Chondrocyte (in vitro differentiated cells): ENCODE measurements at regions not wholly inside any gene's neighbourhood (a gene's known extent, or its start where the extent isn't known, plus 50 kb on each side); places are given as distances from the start of the nearest gene placed in this dataset.

Experiments
- DNase-seq: peaks from one replicate; pipeline ENCODE4 v3.0.0; 2021; ENCODE audit warnings: mixed read lengths, low spot score
- H3K27ac Mint-ChIP-seq: one replicate; pipeline ENCODE4 v1.8.0; 2021; ENCODE audit warnings: mild to moderate bottlenecking, moderate library complexity, mixed read lengths; ENCODE audit not compliant: unreplicated experiment
- H3K27me3 Mint-ChIP-seq: 2 replicates; pipeline ENCODE4 v1.8.0; 2021; ENCODE audit warnings: low read depth, mixed read lengths
- H3K36me3 Mint-ChIP-seq: 2 replicates; pipeline ENCODE4 v1.8.0; 2021; ENCODE audit warnings: low read depth, mixed read lengths
- H3K4me1 Mint-ChIP-seq: 2 replicates; pipeline ENCODE4 v1.8.0; 2021; ENCODE audit warnings: low read depth, mild to moderate bottlenecking, mixed read lengths
- H3K4me3 Mint-ChIP-seq: one replicate; pipeline ENCODE4 v1.8.0; 2021; ENCODE audit warnings: mild to moderate bottlenecking, moderate library complexity, mixed read lengths; ENCODE audit not compliant: unreplicated experiment
- H3K9me3 Mint-ChIP-seq: 2 replicates; pipeline ENCODE4 v1.8.0; 2021; ENCODE audit warnings: low read depth, mixed read lengths
- CTCF ChIP-seq: fragments of 200-600 bp; sonication (generic); IDR thresholded peaks from 2 replicates; pipeline ENCODE4 v1.5.0; 2021; ENCODE audit warnings: antibody characterized with exemption, mild to moderate bottlenecking, moderate library complexity

GRCh38 chr5:176188085-176188484 lies 50.1 kb upstream of the SIMC1 start:
- no peak for DNase-seq
- Mint-ChIP-seq H3K9me3 (no peaks in the 10 kb centered on the region), H3K36me3 (no peaks in the 10 kb centered on the region), H3K27ac (no peak overlapping the region), H3K4me1 (no peaks in the 10 kb centered on the region), H3K27me3 (peaks cover 13% of the 10 kb centered on the region), H3K4me3 (no peak overlapping the region)
- TF ChIP-seq CTCF = no peak
